ENCODE measurements at regions not wholly inside any gene's neighbourhood (a gene's known extent, or its start where the extent isn't known, plus 50 kb on each side); places are given as distances from the start of the nearest gene placed in this dataset.

GRCh38 chr5:164302533-164303235, 797.3 kb downstream of the MAT2B start:
- Histone ChIP-seq H3K27me3 (ENCODE audit: insufficient read depth, poor library complexity, severe bottlenecking) (peaks cover 3% of the 10 kb centered on the region), H3K36me3 (ENCODE audit: low read depth) (no peaks in the 10 kb centered on the region), H3K4me3 (ENCODE audit: severe bottlenecking) (no peak overlapping the region), H3K27ac (ENCODE audit: poor library complexity, severe bottlenecking) (no peak overlapping the region), H3K9me3 (ENCODE audit: severe bottlenecking) (no peaks in the 10 kb centered on the region), H3K4me1 (ENCODE audit: insufficient read depth, poor library complexity, severe bottlenecking) (no peaks in the 10 kb centered on the region)
- ATAC-seq (ENCODE audit: low read depth) (peak; percentile 42; the same call in 2 of the 3 replicates), DNase-seq (ENCODE audit: low spot score) (no peak)
- no peak for TF ChIP-seq CTCF (IDR thresholded peaks at IDR 0.05; ENCODE audit: poor library complexity, severe bottlenecking)

GRCh38 chr5:164303646-164304215, 798.3 kb downstream of the MAT2B start:
- TF ChIP-seq CTCF (IDR thresholded peaks at IDR 0.05; ENCODE audit: poor library complexity, severe bottlenecking) = no peak
- no peaks in the 10 kb centered on the region for H3K4me1 ChIP-seq (ENCODE audit: insufficient read depth, poor library complexity, severe bottlenecking)
- H3K27me3 ChIP-seq (ENCODE audit: insufficient read depth, poor library complexity, severe bottlenecking) = peaks cover 3% of the 10 kb centered on the region
- no peaks in the 10 kb centered on the region for H3K9me3 ChIP-seq (ENCODE audit: severe bottlenecking)
- no peaks in the 10 kb centered on the region for H3K36me3 ChIP-seq (ENCODE audit: low read depth)
- DNase-seq (ENCODE audit: low spot score) (no peak), ATAC-seq (ENCODE audit: low read depth) (no peak)
- no peak overlapping the region for H3K4me3 ChIP-seq (ENCODE audit: severe bottlenecking)
- H3K27ac ChIP-seq (ENCODE audit: poor library complexity, severe bottlenecking) = no peak overlapping the region

- no peaks in the 10 kb centered on the region for H3K36me3 ChIP-seq (ENCODE audit: low read depth)
- no peak overlapping the region for H3K27ac ChIP-seq (ENCODE audit: poor library complexity, severe bottlenecking)
- H3K4me1 ChIP-seq (ENCODE audit: insufficient read depth, poor library complexity, severe bottlenecking) = no peaks in the 10 kb centered on the region
- no peak for DNase-seq (ENCODE audit: low spot score)
- H3K4me3 ChIP-seq (ENCODE audit: severe bottlenecking) = no peak overlapping the region
- peak; percentile 23; the same call in 1 of the 3 replicates for ATAC-seq (ENCODE audit: low read depth)
- TF ChIP-seq CTCF (IDR thresholded peaks at IDR 0.05; ENCODE audit: poor library complexity, severe bottlenecking) = no peak
- no peaks in the 10 kb centered on the region for H3K9me3 ChIP-seq (ENCODE audit: severe bottlenecking)
- peaks cover 2% of the 10 kb centered on the region for H3K27me3 ChIP-seq (ENCODE audit: insufficient read depth, poor library complexity, severe bottlenecking)
Observed at GRCh38 chr5:164306662-164307061, 801.2 kb downstream of the MAT2B start.

GRCh38 chr5:164312801-164313200, 807.4 kb downstream of the MAT2B start:
- Histone ChIP-seq H3K27ac (ENCODE audit: poor library complexity, severe bottlenecking) (no peak overlapping the region), H3K36me3 (ENCODE audit: low read depth) (no peaks in the 10 kb centered on the region), H3K4me3 (ENCODE audit: severe bottlenecking) (no peak overlapping the region), H3K9me3 (ENCODE audit: severe bottlenecking) (no peaks in the 10 kb centered on the region), H3K27me3 (ENCODE audit: insufficient read depth, poor library complexity, severe bottlenecking) (peaks cover 9% of the 10 kb centered on the region), H3K4me1 (ENCODE audit: insufficient read depth, poor library complexity, severe bottlenecking) (no peaks in the 10 kb centered on the region)
- ATAC-seq (ENCODE audit: low read depth) (no peak), DNase-seq (ENCODE audit: low spot score) (no peak)
- TF ChIP-seq CTCF (IDR thresholded peaks at IDR 0.05; ENCODE audit: poor library complexity, severe bottlenecking) = no peak

- no peak; the same call in 2 of the 3 replicates for ATAC-seq (ENCODE audit: low read depth)
- no peaks in the 10 kb centered on the region for H3K4me1 ChIP-seq (ENCODE audit: insufficient read depth, poor library complexity, severe bottlenecking)
Observed at GRCh38 chr5:164317676-164318075, 812.3 kb downstream of the MAT2B start.

More at GRCh38 chr5:164317676-164318075, 812.3 kb downstream of the MAT2B start:
- no peak for DNase-seq (ENCODE audit: low spot score)
- TF ChIP-seq CTCF (IDR thresholded peaks at IDR 0.05; ENCODE audit: poor library complexity, severe bottlenecking) = no peak
- H3K27ac ChIP-seq (ENCODE audit: poor library complexity, severe bottlenecking) = no peak overlapping the region
- no peak overlapping the region for H3K4me3 ChIP-seq (ENCODE audit: severe bottlenecking)
- no peaks in the 10 kb centered on the region for H3K27me3 ChIP-seq (ENCODE audit: insufficient read depth, poor library complexity, severe bottlenecking)
- H3K9me3 ChIP-seq (ENCODE audit: severe bottlenecking) = no peaks in the 10 kb centered on the region
- H3K36me3 ChIP-seq (ENCODE audit: low read depth) = no peaks in the 10 kb centered on the region
